ENCODE measurements at regions not wholly inside any gene's neighbourhood (a gene's known extent, or its start where the extent isn't known, plus 50 kb on each side); places are given as distances from the start of the nearest gene placed in this dataset.

GRCh38 chr9:94504358-94504757, 50.5 kb upstream of the PCAT7 start:
- no peak for DNase-seq (ENCODE audit: low read depth in 1 of 2, low spot score in 1 of 2)
- no peak overlapping the region for H3K27ac ChIP-seq (replicated peaks)
- TF ChIP-seq GABPA (IDR thresholded peaks at IDR 0.05; ENCODE audit: low read depth), result no peak
- no peak for TF ChIP-seq POLR2AphosphoS5 (IDR thresholded peaks at IDR 0.05; ENCODE audit: low read depth)
- TF ChIP-seq, protein P1, sequence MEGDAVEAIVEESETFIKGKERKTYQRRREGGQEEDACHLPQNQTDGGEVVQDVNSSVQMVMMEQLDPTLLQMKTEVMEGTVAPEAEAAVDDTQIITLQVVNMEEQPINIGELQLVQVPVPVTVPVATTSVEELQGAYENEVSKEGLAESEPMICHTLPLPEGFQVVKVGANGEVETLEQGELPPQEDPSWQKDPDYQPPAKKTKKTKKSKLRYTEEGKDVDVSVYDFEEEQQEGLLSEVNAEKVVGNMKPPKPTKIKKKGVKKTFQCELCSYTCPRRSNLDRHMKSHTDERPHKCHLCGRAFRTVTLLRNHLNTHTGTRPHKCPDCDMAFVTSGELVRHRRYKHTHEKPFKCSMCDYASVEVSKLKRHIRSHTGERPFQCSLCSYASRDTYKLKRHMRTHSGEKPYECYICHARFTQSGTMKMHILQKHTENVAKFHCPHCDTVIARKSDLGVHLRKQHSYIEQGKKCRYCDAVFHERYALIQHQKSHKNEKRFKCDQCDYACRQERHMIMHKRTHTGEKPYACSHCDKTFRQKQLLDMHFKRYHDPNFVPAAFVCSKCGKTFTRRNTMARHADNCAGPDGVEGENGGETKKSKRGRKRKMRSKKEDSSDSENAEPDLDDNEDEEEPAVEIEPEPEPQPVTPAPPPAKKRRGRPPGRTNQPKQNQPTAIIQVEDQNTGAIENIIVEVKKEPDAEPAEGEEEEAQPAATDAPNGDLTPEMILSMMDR (IDR thresholded peaks at IDR 0.05; ENCODE audit: insufficient read depth, low read length), result no peak
- TF ChIP-seq, protein P2, sequence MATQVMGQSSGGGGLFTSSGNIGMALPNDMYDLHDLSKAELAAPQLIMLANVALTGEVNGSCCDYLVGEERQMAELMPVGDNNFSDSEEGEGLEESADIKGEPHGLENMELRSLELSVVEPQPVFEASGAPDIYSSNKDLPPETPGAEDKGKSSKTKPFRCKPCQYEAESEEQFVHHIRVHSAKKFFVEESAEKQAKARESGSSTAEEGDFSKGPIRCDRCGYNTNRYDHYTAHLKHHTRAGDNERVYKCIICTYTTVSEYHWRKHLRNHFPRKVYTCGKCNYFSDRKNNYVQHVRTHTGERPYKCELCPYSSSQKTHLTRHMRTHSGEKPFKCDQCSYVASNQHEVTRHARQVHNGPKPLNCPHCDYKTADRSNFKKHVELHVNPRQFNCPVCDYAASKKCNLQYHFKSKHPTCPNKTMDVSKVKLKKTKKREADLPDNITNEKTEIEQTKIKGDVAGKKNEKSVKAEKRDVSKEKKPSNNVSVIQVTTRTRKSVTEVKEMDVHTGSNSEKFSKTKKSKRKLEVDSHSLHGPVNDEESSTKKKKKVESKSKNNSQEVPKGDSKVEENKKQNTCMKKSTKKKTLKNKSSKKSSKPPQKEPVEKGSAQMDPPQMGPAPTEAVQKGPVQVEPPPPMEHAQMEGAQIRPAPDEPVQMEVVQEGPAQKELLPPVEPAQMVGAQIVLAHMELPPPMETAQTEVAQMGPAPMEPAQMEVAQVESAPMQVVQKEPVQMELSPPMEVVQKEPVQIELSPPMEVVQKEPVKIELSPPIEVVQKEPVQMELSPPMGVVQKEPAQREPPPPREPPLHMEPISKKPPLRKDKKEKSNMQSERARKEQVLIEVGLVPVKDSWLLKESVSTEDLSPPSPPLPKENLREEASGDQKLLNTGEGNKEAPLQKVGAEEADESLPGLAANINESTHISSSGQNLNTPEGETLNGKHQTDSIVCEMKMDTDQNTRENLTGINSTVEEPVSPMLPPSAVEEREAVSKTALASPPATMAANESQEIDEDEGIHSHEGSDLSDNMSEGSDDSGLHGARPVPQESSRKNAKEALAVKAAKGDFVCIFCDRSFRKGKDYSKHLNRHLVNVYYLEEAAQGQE (IDR thresholded peaks at IDR 0.05; ENCODE audit: insufficient replicate concordance, low read depth), result no peak
- no peak for TF ChIP-seq SPI1 (IDR thresholded peaks at IDR 0.05; ENCODE audit: borderline replicate concordance, low read depth)
- H3K4me3 ChIP-seq (replicated peaks; ENCODE audit: insufficient read depth, low read length), result no peak overlapping the region
- no peaks in the 10 kb centered on the region for H3K27me3 ChIP-seq (ENCODE audit: insufficient read depth, poor library complexity, severe bottlenecking)

All from HL-60 (cell line).